A549 (cell line): ENCODE measurements at regions not wholly inside any gene's neighbourhood (a gene's known extent, or its start where the extent isn't known, plus 50 kb on each side); places are given as distances from the start of the nearest gene placed in this dataset.
A peak's percentile ranks its signal among the peaks of the same experiment; 100 is the strongest.

Experiments used
- ATAC-seq, 2 experiments: fragments of 200-7000 bp in 1 of 2; fragments of >200 bp in 1 of 2; cut with Nextera tagmentation in 1 of 2; cut with Tn5 transposase in 1 of 2; 3 replicates each; pipeline versions ENCODE4 v1.8.0 to v1.9.1; 2018 to 2020; ENCODE audit warnings: mild to moderate bottlenecking in 1 of 2, moderate library complexity in 1 of 2
- CTCF ChIA-PET: fragments of 300-600 bp; sonication (Branson Sonifier 250); formaldehyde crosslinking; extraction: SDS; loops from one replicate; lab custom pipeline; 2021; ENCODE audit warnings: antibody characterized with exemption, inconsistent platforms; lab: Yijun Ruan, JAX
- POLR2A ChIA-PET: fragments of 350-600 bp; formaldehyde crosslinking; extraction: SDS; loops from one replicate; lab custom pipeline; 2021; ENCODE audit warnings: antibody characterized with exemption, inconsistent platforms; lab: Yijun Ruan, JAX
- DNase-seq, 2 experiments: peaks; one replicate each; pipeline versions ENCODE4 v3.0.0 to v3.0.0-alpha.2; 2011 to 2016; ENCODE audit warnings: low read depth in 1 of 2, low spot score in 1 of 2
- FAIRE-seq: peaks from 2 replicates; lab custom pipeline; 2011; peaks lifted over from hg19 to GRCh38; lab: Jason Lieb, UNC
- H3K27ac ChIP-seq, 2 experiments: fragments of >200 bp; sonication (Bioruptor Twin); formaldehyde crosslinking; 3 replicates each; pipeline ENCODE4 v1.5.1; 2016 to 2017
- H3K4me1 ChIP-seq: fragments of >200 bp; sonication (Bioruptor Twin); formaldehyde crosslinking; 3 replicates; pipeline ENCODE4 v1.6.1; 2016
- H3K4me2 ChIP-seq: fragments of >200 bp; sonication (Bioruptor Twin); formaldehyde crosslinking; 3 replicates; pipeline ENCODE4 v1.6.1; 2016
- H3K4me3 ChIP-seq: fragments of >200 bp; sonication (Bioruptor Twin); formaldehyde crosslinking; 3 replicates; pipeline ENCODE4 v1.5.1; 2016
- H3K9me3 ChIP-seq: fragments of >200 bp; sonication (Bioruptor Twin); formaldehyde crosslinking; 3 replicates; pipeline ENCODE4 v1.6.1; 2016
- BHLHE40 ChIP-seq: IDR thresholded peaks from 2 replicates; pipeline ENCODE4 v1.6.1; 2012; ENCODE audit warnings: low read depth, low read length, inconsistent platforms
- CBX2 ChIP-seq: fragments of 200-600 bp; sonication (generic); IDR thresholded peaks from 2 replicates; pipeline ENCODE4 v1.6.1; 2016; ENCODE audit warnings: low read depth, mild to moderate bottlenecking, borderline replicate concordance
- CHD2 ChIP-seq: fragments of 150-350 bp; IDR thresholded peaks from 2 replicates; pipeline ENCODE4 v1.6.1; 2014; ENCODE audit warnings: low read length; ENCODE audit not compliant: partially characterized antibody
- CHD4 ChIP-seq: fragments of 200-600 bp; sonication (generic); IDR thresholded peaks from 2 replicates; pipeline ENCODE4 v1.6.1; 2016; ENCODE audit warnings: antibody characterized with exemption, mild to moderate bottlenecking, borderline replicate concordance
- EHMT2 ChIP-seq: fragments of 200-600 bp; sonication (generic); IDR thresholded peaks from 2 replicates; pipeline ENCODE4 v1.6.1; 2016; ENCODE audit warnings: antibody characterized with exemption, low read depth, mild to moderate bottlenecking, moderate library complexity
- EP300 ChIP-seq, 2 experiments: fragments of >200 bp; sonication (Bioruptor Twin); formaldehyde crosslinking; IDR thresholded peaks; 2 replicates in 1 of 2; 3 replicates in 1 of 2; pipeline ENCODE4 v1.6.1; 2016 to 2017
- ESRRA ChIP-seq: fragments of 150-350 bp; IDR thresholded peaks from 2 replicates; pipeline ENCODE4 v1.6.1; 2014; ENCODE audit warnings: mild to moderate bottlenecking, low read length, borderline replicate concordance
- FOSB ChIP-seq: fragments of 250-450 bp; sonication (Bioruptor Pico); IDR thresholded peaks from 2 replicates; pipeline ENCODE4 v1.5.0; 2020; ENCODE audit warnings: mild to moderate bottlenecking, moderate library complexity
- FOXS1 ChIP-seq: fragments of 250-450 bp; sonication (Bioruptor Pico); IDR thresholded peaks from 2 replicates; pipeline ENCODE4 v1.5.0; 2020; ENCODE audit warnings: mild to moderate bottlenecking, moderate library complexity
- HOXA7 ChIP-seq: fragments of 250-450 bp; sonication (Bioruptor Pico); IDR thresholded peaks from 2 replicates; pipeline ENCODE4 v1.5.0; 2020; ENCODE audit warnings: mild to moderate bottlenecking, moderate library complexity
- HOXB13 ChIP-seq: fragments of 250-450 bp; sonication (Bioruptor Pico); IDR thresholded peaks from 2 replicates; pipeline ENCODE4 v1.5.0; 2020; ENCODE audit warnings: low read depth, mild to moderate bottlenecking, moderate library complexity
- HOXB5 ChIP-seq: fragments of 250-450 bp; sonication (Bioruptor Pico); IDR thresholded peaks from 2 replicates; pipeline ENCODE4 v1.5.0; 2020; ENCODE audit warnings: mild to moderate bottlenecking, moderate library complexity
- JUN ChIP-seq, 2 experiments: fragments of >200 bp; sonication (Bioruptor Twin); formaldehyde crosslinking; IDR thresholded peaks; 2 replicates in 1 of 2; 3 replicates in 1 of 2; pipeline ENCODE4 v1.6.1; 2016 to 2017
- KDM1A ChIP-seq: fragments of 200-600 bp; sonication (generic); IDR thresholded peaks from 2 replicates; pipeline ENCODE4 v1.6.1; 2016; ENCODE audit warnings: low read depth, mild to moderate bottlenecking
- KDM5A ChIP-seq: fragments of 200-600 bp; sonication (generic); IDR thresholded peaks from 2 replicates; pipeline ENCODE4 v1.6.1; 2016; ENCODE audit warnings: antibody characterized with exemption, mild to moderate bottlenecking
- MAFK ChIP-seq: fragments of 450-650 bp; IDR thresholded peaks from 2 replicates; pipeline ENCODE4 v1.6.1; 2014; ENCODE audit not compliant: partially characterized antibody
- MAZ ChIP-seq: fragments of 150-350 bp; IDR thresholded peaks from 2 replicates; pipeline ENCODE4 v1.6.1; 2014; ENCODE audit warnings: antibody characterized with exemption, low read depth, low read length, borderline replicate concordance
- NFE2L2 ChIP-seq: fragments of 150-350 bp; conservative IDR thresholded peaks from 2 replicates; pipeline ENCODE4 v1.6.1; 2014; ENCODE audit warnings: low read length
- NR3C1 ChIP-seq: fragments of >200 bp; sonication (Bioruptor Twin); formaldehyde crosslinking; IDR thresholded peaks from 3 replicates; pipeline ENCODE4 v1.6.1; 2017
- PHF8 ChIP-seq: fragments of 200-600 bp; sonication (generic); IDR thresholded peaks from 2 replicates; pipeline ENCODE4 v1.6.1; 2016; ENCODE audit warnings: low read depth, mild to moderate bottlenecking, antibody characterized with exemption, moderate library complexity, borderline replicate concordance
- POLR2A ChIP-seq: IDR thresholded peaks from 2 replicates; pipeline ENCODE4 v1.6.1; 2012; ENCODE audit warnings: mild to moderate bottlenecking, low read length
- RCOR1 ChIP-seq: fragments of 150-350 bp; IDR thresholded peaks from 2 replicates; pipeline ENCODE4 v1.6.1; 2014; ENCODE audit warnings: antibody characterized with exemption, low read length, low read depth
- TFCP2L1 ChIP-seq: fragments of 250-450 bp; sonication (Bioruptor Pico); IDR thresholded peaks from 2 replicates; pipeline ENCODE4 v1.5.0; 2021; ENCODE audit warnings: mild to moderate bottlenecking
- TP53 ChIP-seq: fragments of 250-450 bp; sonication (Bioruptor Pico); IDR thresholded peaks from 2 replicates; pipeline ENCODE4 v1.5.0; 2021; ENCODE audit warnings: mild to moderate bottlenecking, moderate library complexity
- ZC3H11A ChIP-seq: fragments of 450-650 bp; IDR thresholded peaks from 2 replicates; pipeline ENCODE4 v1.6.1; 2014; ENCODE audit warnings: antibody characterized with exemption, mild to moderate bottlenecking
- ZFP36 ChIP-seq: fragments of 450-650 bp; IDR thresholded peaks from 2 replicates; pipeline ENCODE4 v1.6.1; 2014; ENCODE audit warnings: borderline replicate concordance; ENCODE audit not compliant: partially characterized antibody
- ZNF302 ChIP-seq: fragments of 250-450 bp; sonication (Bioruptor Pico); IDR thresholded peaks from 2 replicates; pipeline ENCODE4 v1.9.0; 2021; ENCODE audit warnings: inconsistent platforms, mild to moderate bottlenecking, moderate library complexity
- WGBS: methylation state at CpG from one replicate; pipeline ENCODE4 v1.1.6; 2017; ENCODE audit errors: missing lambda C conversion rate; 5-methylcytosine and 5-hydroxymethylcytosine counted together
- TF ChIP-seq, protein P1 (sequence below): fragments of >200 bp; sonication (Bioruptor Twin); formaldehyde crosslinking; IDR thresholded peaks from 3 replicates; pipeline ENCODE4 v1.5.1; 2016
- TF ChIP-seq, protein P2 (sequence below): fragments of 250-450 bp; sonication (Bioruptor Pico); IDR thresholded peaks from 2 replicates; pipeline ENCODE4 v1.5.0; 2020; ENCODE audit warnings: low read depth, mild to moderate bottlenecking, moderate library complexity
- TF ChIP-seq, protein P3 (sequence below): fragments of >200 bp; sonication (Bioruptor Twin); formaldehyde crosslinking; IDR thresholded peaks from 3 replicates; pipeline ENCODE4 v1.6.1; 2016
- TF ChIP-seq, protein P4 (sequence below): fragments of 250-450 bp; sonication (Bioruptor Pico); IDR thresholded peaks from 2 replicates; pipeline ENCODE4 v1.5.0; 2021; ENCODE audit warnings: mild to moderate bottlenecking, moderate library complexity, borderline replicate concordance
- TF ChIP-seq, protein P5 (sequence below): fragments of 150-350 bp; IDR thresholded peaks from 2 replicates; pipeline ENCODE4 v1.6.1; 2014; ENCODE audit warnings: low read depth, mild to moderate bottlenecking, low read length
- TF ChIP-seq, protein P6 (sequence below): IDR thresholded peaks from 2 replicates; pipeline ENCODE4 v1.6.1; 2012
- TF ChIP-seq, protein P7 (sequence below): fragments of >200 bp; sonication (Bioruptor Twin); formaldehyde crosslinking; IDR thresholded peaks from 2 replicates; pipeline ENCODE4 v1.6.1; 2016
- TF ChIP-seq, protein P8 (sequence below): IDR thresholded peaks from 2 replicates; pipeline ENCODE4 v1.6.1; 2012

DNA sequence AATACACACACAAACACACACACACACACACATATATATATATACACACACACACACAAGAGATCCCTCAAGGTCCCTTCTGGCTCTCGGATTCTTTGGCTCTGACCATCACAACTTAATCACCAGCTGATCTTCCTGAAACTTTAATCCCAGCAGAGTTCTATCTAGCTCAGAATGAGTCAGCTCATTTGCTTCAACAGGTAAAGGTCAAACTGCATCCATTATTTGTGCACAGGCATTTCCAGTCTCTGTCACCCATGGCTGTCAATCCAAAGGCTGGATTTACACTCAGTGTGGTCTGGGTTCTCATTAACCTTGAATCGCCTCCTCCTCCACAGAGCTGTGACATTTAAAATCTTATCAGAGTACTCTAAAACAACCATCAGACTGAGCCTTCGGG, 113.3 kb upstream of the TMPO start:
- ChIA-PET POLR2A (no interaction called here), CTCF (interaction anchor here (0.8 kb wide), 1 partner anchor 47 kb away, joined by 3 read pairs; no protein-coding TSS in a partner anchor)
- H3K4me1 ChIP-seq: peaks cover 53% of the 10 kb centered on the region
- no peak overlapping the region for H3K4me3 ChIP-seq
- peaks cover 1% of the 10 kb centered on the region; the same call in 2 of the 3 replicates for H3K9me3 ChIP-seq
- peak; percentile 43 to 88 for DNase-seq
- peak overlapping the region; percentile 85 to 89 for H3K27ac ChIP-seq
- 5% methylated on average over 3 of the region's 3 CpGs for WGBS
- no peak for FAIRE-seq
- peak; percentile 49 to 53 for ATAC-seq
- H3K4me2 ChIP-seq: peak overlapping the region; percentile 56
- TF ChIP-seq EHMT2 (no peak), PHF8 (no peak), KDM1A (no peak), ZNF302 (CRISPR knock-in tag) (no peak), CHD2 (no peak), CBX2 (no peak), HOXA7 (no peak), FOSB (CRISPR knock-in tag) (no peak), KDM5A (no peak), ZC3H11A (no peak), MAZ (no peak), NFE2L2 (peak; percentile 78), HOXB5 (CRISPR knock-in tag) (no peak), RCOR1 (no peak), TFCP2L1 (CRISPR knock-in tag) (no peak), BHLHE40 (no peak), NR3C1 (no peak), ESRRA (no peak), ZFP36 (no peak), MAFK (peak; percentile 94), CHD4 (no peak), FOXS1 (CRISPR knock-in tag) (no peak), JUN (IDR thresholded peaks at IDR 0.05) (no peak; a peak in 1 of 5 replicates), HOXB13 (CRISPR knock-in tag) (no peak), EP300 (IDR thresholded peaks at IDR 0.05) (peak in 1 of 2 experiments; percentile 32; a peak in 2 of 5 replicates), POLR2A (no peak), TP53 (CRISPR knock-in tag) (no peak)
- TF ChIP-seq, protein P1, sequence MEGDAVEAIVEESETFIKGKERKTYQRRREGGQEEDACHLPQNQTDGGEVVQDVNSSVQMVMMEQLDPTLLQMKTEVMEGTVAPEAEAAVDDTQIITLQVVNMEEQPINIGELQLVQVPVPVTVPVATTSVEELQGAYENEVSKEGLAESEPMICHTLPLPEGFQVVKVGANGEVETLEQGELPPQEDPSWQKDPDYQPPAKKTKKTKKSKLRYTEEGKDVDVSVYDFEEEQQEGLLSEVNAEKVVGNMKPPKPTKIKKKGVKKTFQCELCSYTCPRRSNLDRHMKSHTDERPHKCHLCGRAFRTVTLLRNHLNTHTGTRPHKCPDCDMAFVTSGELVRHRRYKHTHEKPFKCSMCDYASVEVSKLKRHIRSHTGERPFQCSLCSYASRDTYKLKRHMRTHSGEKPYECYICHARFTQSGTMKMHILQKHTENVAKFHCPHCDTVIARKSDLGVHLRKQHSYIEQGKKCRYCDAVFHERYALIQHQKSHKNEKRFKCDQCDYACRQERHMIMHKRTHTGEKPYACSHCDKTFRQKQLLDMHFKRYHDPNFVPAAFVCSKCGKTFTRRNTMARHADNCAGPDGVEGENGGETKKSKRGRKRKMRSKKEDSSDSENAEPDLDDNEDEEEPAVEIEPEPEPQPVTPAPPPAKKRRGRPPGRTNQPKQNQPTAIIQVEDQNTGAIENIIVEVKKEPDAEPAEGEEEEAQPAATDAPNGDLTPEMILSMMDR: no peak
- TF ChIP-seq, protein P2, sequence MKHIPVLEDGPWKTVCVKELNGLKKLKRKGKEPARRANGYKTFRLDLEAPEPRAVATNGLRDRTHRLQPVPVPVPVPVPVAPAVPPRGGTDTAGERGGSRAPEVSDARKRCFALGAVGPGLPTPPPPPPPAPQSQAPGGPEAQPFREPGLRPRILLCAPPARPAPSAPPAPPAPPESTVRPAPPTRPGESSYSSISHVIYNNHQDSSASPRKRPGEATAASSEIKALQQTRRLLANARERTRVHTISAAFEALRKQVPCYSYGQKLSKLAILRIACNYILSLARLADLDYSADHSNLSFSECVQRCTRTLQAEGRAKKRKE (CRISPR knock-in tag): no peak
- TF ChIP-seq, protein P3, sequence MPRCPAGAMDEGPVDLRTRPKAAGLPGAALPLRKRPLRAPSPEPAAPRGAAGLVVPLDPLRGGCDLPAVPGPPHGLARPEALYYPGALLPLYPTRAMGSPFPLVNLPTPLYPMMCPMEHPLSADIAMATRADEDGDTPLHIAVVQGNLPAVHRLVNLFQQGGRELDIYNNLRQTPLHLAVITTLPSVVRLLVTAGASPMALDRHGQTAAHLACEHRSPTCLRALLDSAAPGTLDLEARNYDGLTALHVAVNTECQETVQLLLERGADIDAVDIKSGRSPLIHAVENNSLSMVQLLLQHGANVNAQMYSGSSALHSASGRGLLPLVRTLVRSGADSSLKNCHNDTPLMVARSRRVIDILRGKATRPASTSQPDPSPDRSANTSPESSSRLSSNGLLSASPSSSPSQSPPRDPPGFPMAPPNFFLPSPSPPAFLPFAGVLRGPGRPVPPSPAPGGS: 0 out of 3 replicates have a peak, but pooled peaks have one; percentile 8
- TF ChIP-seq, protein P4, sequence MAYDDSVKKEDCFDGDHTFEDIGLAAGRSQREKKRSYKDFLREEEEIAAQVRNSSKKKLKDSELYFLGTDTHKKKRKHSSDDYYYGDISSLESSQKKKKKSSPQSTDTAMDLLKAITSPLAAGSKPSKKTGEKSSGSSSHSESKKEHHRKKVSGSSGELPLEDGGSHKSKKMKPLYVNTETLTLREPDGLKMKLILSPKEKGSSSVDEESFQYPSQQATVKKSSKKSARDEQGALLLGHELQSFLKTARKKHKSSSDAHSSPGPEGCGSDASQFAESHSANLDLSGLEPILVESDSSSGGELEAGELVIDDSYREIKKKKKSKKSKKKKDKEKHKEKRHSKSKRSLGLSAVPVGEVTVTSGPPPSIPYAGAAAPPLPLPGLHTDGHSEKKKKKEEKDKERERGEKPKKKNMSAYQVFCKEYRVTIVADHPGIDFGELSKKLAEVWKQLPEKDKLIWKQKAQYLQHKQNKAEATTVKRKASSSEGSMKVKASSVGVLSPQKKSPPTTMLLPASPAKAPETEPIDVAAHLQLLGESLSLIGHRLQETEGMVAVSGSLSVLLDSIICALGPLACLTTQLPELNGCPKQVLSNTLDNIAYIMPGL: no peak
- TF ChIP-seq, protein P5, sequence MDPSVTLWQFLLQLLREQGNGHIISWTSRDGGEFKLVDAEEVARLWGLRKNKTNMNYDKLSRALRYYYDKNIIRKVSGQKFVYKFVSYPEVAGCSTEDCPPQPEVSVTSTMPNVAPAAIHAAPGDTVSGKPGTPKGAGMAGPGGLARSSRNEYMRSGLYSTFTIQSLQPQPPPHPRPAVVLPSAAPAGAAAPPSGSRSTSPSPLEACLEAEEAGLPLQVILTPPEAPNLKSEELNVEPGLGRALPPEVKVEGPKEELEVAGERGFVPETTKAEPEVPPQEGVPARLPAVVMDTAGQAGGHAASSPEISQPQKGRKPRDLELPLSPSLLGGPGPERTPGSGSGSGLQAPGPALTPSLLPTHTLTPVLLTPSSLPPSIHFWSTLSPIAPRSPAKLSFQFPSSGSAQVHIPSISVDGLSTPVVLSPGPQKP: no peak
- TF ChIP-seq, protein P6, sequence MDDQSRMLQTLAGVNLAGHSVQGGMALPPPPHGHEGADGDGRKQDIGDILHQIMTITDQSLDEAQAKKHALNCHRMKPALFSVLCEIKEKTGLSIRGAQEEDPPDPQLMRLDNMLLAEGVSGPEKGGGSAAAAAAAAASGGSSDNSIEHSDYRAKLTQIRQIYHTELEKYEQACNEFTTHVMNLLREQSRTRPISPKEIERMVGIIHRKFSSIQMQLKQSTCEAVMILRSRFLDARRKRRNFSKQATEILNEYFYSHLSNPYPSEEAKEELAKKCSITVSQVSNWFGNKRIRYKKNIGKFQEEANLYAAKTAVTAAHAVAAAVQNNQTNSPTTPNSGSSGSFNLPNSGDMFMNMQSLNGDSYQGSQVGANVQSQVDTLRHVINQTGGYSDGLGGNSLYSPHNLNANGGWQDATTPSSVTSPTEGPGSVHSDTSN: peak; percentile 43; the same call in 1 of the 2 replicates
- TF ChIP-seq, protein P7, sequence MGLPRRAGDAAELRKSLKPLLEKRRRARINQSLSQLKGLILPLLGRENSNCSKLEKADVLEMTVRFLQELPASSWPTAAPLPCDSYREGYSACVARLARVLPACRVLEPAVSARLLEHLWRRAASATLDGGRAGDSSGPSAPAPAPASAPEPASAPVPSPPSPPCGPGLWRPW: no peak
- TF ChIP-seq, protein P8, sequence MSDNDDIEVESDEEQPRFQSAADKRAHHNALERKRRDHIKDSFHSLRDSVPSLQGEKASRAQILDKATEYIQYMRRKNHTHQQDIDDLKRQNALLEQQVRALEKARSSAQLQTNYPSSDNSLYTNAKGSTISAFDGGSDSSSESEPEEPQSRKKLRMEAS: no peak
